GM19240 (cell line): ENCODE measurements at regions not wholly inside any gene's neighbourhood (a gene's known extent, or its start where the extent isn't known, plus 50 kb on each side); places are given as distances from the start of the nearest gene placed in this dataset.
"Not testable (repeated sequence)": the region's sequence is repeated elsewhere in the genome, so short reads cannot be mapped to it uniquely, and the experiment has no call there.

Experiments used
- DNase-seq: peaks from one replicate; pipeline ENCODE4 v3.0.0; 2011; ENCODE audit warnings: low spot score; ENCODE audit not compliant: insufficient read length

DNA sequence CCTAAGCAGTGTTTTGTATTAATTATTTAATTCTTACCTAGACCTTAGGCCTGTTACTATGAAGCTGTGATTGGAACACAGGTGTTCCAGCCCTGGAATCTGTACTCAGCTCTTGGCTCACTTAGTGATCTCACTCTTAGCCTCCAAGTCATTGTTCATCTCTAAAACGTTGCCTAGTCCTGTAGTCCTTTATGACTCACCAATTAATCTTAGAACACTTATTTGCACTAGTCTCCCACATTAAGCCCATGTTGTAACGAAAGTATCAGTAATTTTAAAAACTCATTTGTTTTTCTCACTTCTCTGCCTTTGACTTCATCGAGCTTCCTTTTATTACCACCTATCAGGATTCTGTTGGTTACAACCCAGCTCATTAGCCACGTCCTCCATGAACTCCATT, 1224.7 kb upstream of the TENM3 start:
- no peak for DNase-seq

DNA sequence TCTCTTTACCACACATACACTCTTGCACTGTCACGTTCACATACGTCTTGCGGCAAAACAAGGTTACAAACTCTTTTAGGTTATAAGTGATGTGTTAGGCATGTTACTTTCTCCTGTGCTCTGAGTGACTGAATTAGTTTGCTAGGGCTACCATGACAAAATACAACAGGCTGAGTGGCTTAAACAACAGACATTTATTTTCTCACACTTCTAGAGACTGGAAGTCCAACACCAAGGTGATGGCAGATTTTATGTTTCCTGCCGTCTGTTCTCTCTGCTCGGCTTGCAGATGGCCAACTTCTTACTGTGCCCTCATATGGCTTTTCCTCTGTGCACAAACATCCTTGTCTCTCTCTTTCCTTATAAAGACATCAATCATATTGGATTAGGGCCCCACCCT, 1224.3 kb upstream of the TENM3 start:
- DNase-seq: no peak

DNA sequence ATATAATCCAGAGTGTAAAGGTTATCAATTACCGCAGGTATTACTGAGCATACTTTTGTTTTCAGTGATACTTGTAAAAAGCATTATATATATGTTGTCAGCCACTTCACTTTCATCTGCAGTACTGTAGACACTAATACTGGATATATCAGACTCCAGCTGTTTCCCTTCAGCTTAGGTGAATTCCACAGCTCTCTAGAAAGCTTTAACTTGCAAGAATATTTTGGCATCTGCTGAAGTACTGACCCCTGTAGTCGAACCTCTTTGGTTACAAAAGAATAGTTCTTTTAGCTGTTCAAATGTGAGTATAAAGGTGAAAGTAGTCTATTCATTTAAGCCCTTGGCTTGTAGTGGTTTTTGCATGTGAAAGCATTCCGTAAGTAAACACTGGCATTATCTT, 1222.7 kb upstream of the TENM3 start:
- no peak for DNase-seq

DNA sequence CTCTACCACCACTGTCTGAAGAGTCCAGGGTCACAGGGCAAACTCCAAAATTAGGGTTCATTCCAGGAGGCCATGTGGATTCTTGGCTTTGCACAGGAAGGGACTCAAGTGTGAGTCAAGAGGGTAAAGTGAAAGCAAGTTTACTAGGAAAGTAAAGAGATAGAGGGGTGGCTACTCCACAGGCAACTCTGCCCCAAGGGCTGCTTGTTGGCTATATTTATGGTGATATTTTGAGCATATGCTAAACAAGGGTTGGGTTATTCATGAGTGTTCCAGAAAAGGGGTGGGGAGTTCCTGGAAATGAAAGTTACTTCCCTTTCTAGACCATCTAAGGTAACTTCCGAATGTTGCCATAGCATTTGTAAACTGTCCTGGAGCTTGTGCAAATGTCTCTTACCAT, 1222.0 kb upstream of the TENM3 start:
- no peak for DNase-seq

DNA sequence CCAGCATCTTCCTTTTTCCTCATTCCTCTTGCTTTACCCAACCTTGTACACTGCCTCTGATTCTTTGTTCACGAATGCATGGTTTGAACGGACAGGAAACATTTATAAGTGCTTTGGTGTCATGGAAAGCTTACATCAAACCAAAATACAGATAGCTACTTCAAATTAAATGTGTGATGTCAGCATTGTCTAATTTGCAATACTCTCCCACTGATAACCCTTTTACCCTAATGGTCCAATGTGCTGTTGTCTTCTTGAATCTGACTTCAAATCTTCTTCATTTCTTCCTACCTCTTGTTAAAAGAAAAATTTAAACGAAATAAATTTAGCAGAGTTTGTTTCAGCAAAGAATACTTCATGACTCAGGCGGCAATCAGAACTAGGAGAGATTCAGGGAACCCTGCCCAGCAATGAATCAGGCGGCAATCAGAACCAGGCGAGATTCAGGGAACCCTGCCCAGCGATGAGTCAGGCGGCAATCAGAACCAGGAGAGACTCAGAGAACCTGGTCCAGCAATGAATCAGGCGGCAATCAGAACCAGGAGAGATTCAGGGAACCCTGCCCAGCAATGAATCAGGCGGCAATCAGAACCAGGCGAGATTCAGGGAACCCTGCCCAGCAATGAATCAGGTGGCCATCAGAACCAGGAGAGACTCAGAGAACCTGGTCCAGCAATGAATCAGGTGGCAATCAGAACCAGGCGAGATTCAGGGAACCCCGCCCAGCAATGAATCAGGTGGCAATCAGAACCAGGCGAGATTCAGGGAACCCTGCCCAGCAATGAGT, 1212.9 kb upstream of the TENM3 start:
- DNase-seq: not testable (repeated sequence)

DNA sequence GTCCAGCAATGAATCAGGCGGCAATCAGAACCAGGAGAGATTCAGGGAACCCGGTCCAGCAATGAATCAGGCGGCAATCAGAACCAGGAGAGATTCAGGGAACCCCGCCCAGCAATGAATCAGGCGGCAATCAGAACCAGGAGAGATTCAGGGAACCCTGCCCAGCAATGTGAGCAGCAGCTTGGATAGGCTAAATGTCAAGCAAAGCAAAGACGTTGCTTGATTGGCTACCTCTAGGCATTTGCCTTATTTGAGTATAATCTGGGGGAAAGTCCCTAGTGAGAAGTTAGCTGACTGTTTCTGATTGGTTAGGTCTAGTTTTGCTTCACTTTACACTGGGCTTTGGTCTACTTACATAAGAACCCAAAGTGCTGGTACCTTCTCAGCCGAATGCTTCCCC, 1212.2 kb upstream of the TENM3 start:
- DNase-seq: no peak

DNA sequence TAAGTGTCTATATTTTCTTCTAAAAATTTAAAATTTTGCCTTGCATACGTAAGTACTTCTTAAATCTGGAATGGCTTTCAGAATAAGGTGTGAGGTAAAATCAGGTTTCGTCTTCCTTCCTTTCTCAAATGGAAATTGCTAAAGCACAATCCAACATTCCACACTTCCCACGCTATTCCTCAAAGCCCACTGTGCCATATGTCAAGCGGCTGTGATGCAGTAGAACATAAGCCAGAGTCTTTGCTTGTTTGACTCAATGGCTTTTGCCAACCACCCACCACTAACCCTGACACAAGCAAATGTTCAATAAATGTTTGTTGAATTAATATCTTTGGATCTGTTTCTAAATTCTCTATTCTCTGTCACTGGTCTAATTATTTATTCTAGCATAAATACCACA, 1199.7 kb upstream of the TENM3 start:
- no peak for DNase-seq

DNA sequence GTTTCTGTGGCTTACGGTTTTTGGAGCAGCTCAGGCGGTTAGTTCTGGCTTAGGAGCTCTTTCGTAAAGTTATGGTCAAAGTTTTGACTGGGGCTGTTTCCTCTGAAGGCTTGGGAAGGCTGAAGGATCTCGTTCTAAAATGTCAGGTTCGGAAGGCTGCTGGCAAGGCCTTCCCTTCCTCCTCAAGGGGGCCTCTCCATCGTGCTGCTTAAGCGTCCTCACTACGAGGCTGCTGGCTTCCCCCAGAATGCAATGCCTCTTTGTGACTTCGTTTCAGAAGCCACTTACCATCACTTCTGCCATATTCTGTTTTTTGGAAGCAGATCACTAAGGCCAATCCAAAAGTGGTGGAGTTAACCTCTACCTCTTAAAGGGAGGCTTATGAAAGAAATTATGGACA, 1196.4 kb upstream of the TENM3 start:
- no peak for DNase-seq

DNA sequence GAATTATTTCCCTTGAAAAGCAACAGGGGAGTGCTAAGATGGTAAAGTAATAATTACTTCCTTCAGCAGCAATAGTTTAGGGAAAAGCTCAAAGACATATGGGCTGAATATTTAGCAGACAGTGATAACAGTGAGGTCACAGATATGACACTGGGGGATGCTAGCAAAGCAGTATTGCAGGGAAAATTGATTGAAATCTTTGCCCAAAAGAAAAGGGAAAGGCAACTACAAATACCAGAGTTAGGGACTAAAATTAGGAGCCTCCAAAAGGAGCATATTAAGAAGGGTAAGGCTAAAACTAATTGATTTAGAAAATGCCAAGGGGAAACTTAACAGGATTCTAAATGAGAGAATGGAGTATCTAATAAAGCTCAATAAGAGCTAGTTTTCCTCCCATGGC, 1191.3 kb upstream of the TENM3 start:
- DNase-seq: no peak

DNA sequence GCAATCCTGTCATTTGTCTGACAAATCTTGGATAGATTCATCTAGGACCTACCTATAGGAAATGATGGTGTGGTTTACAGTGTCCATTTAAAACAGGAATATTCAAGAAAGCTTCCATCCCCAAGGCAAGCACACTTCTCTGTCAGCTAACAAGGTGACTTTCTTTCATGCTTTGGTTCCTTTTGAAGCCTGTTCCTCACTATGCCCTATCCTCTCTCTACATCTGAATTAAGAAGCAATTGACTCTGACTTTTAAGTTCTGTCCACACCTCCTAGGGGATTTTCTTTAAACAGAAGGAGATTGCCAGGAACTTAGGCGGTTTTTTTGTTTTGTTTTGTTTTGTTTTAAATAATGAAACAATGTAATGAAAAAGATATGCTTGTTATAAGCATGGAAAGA, 1181.4 kb upstream of the TENM3 start:
- DNase-seq: no peak

DNA sequence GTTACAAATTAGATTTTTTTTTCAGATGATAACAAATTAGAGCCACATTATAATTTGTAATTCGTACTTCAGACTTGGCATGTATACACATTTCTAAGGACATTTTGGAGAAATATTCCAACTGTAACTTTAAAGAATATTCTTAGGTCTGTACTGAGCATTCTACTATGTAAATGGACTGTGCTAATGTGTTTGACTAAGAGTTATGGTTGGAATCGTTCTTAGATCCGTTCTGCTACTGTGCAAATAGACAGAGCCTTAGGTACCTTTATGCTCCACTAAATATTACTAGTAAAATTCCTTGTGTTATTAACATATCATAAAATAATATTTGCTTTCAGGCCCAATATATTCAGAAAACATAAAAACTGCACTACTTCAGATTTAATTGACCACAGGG, 1180.0 kb upstream of the TENM3 start:
- no peak for DNase-seq

DNA sequence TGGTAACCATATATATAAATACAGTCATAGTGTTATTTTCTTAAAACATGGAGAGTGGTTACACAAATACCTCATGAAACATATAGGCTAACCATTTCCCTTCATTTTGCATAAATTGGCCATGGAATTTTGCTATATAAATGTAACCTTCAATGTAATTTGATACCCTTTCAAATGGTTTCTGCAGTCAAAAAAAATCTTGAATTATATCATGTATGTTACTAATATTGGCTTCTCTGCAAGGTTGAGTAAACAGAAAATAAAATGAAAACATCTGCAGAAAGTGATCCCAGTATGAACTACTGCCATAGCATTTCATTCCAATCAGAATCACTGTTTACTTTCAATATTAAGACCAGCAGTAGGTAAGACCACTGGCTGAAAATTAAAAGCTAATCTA, 1165.9 kb upstream of the TENM3 start:
- no peak for DNase-seq

DNA sequence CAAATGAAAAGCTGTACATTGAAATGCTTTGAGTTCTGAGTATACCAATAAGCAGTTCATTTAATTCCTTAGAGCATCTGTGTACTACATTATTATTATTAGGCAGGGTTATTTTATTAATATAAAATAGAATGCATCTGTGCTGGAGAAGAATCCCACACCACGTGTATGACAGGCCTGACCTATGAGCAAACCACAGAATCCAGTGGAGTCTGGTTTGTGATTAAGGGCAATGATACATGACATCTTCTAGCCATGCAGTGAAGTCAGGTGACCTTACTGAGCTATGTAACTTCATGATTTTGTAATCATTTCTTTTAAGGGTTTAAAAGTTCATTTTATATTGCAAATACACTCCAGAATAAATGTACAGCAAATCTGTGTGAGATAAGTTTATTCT, 1165.0 kb upstream of the TENM3 start:
- no peak for DNase-seq

DNA sequence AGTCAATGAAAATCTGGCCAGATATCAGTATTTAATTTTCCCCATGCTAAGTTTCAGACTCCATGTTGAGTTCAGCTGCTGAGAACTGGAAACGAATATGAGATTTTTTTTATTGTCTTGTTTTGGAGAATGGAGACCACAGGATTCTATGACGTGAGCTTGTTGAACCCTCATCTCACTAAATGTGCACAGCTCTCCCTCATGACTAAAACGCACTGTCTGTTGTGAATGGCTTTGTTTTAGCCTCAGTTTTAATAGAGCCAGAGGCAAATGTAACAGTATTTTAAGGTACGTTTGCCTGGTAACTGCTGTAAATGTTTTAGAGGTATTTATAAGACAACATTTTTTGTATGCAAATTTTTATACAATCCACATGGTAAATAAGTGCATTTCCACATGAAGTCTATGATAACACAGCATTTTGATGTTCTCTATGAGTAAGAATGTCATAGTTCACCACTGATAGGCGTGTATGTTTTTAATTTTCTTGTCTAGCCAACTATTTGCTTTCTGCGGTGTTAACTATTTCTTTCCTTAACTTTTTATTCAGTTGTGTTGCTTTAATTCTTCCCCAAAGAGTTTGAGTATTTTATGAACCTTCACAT, 1159.3 kb upstream of the TENM3 start:
- no peak for DNase-seq

DNA sequence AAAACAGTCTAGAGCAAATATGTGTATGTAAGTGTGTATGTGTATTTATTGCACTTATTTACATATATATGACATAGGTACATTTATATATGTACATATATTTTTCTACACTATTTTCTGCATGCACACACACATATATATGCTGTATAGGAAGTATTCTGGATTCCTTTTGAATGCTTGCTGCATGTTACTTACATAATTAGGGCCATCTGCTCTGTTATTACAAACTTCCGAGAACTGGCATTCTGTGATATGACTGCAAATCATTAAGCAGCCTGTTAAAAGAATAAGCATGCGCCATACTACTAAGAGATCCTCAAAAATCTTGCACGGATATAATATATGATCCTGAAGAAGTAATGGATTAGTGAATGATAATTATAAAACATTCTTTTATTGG, 1157.6 kb upstream of the TENM3 start:
- DNase-seq: no peak

DNA sequence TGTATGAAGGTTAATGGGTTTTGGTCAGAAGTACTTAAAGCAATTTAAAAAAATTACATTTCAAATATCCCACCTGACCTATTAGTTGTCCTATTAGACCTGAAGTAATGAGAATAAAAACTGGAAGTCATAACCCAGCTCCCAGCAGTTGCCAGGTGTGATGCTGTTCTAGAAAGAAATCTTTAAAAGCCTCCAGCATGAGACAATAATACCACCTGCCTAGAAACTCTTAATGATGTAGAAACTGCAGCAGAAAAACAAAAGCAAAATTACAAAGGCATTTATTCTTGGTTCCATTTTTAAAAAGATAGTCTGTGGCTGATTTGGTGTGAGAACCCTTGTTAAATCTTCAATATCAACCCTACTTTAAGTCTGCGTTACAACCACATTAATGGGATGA, 1137.7 kb upstream of the TENM3 start:
- DNase-seq: no peak

DNA sequence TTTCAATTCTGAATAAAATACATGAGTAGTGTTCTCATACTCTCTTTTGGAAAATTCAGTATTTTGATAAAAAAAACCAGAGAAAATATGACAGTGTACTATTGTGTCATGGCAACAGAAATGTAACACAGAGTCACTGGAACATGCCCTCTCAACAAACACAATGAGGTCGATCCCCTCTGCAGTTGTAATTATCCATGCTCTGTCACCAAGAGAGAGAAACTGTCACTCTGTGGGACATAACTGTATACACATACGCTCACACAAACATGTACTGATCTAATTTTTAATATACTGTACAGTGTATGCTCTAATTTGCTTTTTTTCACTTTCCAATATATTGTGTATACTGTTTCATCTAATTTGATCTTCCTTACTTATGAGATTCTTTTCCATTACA, 1136.8 kb upstream of the TENM3 start:
- DNase-seq: no peak

DNA sequence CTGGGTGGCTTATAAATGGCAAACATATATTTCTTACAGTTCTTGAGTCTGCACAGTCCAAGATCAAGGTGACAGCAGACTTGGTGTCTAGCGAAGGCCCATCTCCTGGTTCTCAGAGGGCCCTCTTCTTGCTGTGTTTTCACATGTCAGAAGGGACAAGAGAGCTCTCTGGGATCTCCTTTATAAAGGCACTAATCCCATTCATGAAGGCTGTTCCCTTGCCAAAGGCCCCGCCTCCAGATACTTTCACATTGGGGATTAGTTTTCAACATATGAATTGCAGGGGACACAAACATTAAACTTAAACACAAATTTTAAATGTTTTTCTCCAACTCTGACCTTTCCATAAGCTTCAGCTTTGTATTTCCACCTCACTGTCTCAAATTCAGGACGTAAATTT, 1135.0 kb upstream of the TENM3 start:
- no peak for DNase-seq

DNA sequence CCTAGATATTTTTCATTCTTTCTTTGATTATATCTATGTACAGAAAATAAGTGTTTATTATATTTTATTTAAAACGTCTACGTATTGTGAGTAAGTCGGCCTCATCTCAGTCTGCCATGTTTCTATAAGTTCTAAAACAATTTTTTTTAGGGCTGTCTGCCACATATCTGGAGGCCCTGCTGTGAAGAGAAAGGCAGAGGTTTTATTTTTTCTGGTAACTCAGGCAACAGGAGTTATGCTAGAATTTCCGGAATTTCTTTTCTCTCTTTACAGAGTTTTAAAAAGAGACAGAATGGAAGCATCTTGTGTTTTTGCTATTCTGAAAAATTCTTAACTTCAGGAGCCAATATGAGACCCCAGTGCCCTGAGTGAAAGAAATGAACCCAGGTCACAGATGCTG, 1124.0 kb upstream of the TENM3 start:
- DNase-seq: no peak

DNA sequence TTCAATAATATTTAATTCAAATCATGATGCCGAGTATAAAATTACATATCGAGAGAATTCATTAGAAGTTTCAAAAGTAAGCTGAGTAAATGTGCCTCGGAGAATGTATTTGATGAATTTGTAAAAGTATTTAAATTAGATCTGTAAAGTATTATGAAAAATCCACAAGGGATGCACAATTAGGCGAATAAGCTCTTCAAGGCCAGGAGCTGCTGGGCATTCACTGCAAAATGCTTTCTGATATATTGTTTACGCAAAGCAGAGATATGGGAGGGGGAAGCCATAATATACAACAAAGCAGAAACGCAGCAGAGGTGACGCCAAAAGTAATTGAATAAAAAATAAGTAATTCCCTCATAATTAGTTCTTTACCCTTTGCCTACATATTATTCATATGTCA, 1121.5 kb upstream of the TENM3 start:
- no peak for DNase-seq

DNA sequence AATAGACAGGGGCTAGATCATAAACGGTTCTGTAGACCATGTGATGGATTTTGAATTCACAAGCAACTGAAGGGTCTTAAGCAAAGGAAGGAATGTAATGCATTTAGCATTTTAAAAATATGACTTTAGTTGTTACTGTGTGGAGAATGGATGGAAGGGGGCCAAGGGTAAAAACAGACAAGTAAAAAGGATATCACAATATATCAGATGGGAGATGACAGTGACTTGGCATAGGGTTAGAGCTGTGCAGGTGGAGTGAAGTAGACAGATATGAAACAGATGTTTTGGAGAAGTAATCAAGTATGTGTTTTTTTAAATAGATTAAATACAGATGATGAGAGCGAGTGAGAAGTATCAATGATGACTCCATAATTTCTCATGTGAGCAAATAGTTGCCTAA, 1116.0 kb upstream of the TENM3 start:
- DNase-seq: no peak

DNA sequence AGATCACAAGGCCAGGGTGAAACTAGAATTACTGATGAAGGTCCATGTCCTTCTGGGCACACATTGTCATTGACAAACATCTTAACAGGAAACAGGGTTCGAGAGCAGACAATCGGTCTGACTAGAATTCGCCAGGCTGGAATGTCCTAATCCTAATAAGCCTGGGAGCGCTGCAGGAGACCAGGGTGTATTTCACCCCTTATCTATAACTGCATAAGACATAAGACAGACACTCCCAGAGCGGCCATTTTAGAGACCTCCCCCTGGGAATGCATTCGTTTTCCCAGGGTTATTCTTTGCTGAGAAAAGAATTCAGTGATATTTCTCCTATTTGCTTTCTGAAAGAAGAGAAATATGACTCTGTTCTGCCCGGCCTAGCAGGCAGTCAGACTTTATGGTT, 1112.9 kb upstream of the TENM3 start:
- not testable (repeated sequence) for DNase-seq

DNA sequence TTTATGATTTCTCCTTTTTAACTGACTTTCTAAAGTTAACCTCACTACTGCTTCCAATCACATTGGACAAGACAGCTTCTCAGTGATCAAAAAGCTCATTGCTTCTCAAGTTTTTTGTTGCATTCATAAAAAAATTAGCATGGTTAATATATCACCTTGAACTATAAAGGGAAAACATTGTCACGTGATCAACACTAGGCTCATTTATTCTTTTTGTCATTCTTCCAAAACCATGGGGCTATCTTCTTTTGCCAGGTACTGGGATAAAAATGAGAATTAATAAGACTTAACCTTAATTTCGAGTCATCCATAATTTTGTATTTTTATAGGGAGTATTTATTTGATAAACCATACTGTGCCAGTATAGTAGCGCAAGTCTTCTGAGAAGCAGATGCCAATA, 1105.9 kb upstream of the TENM3 start:
- DNase-seq: no peak
